ENCODE measurements at regions not wholly inside any gene's neighbourhood (a gene's known extent, or its start where the extent isn't known, plus 50 kb on each side); places are given as distances from the start of the nearest gene placed in this dataset.

GRCh38 chr6:135129136-135129856 is 51.8 kb upstream of the MYB start:
- no peak for TF ChIP-seq CTCF (IDR thresholded peaks at IDR 0.05; ENCODE audit: control insufficient read depth, extremely low read depth, insufficient read depth)
- peak; percentile 19 for DNase-seq (ENCODE audit: low read depth)

GRCh38 chr6:135128268-135128914 is 52.7 kb upstream of the MYB start:
- no peak overlapping the region for H3K4me3 ChIP-seq (ENCODE audit: low read depth, low read length)
- no peak for TF ChIP-seq CTCF (IDR thresholded peaks at IDR 0.05; ENCODE audit: control insufficient read depth, extremely low read depth, insufficient read depth)
- no peak for DNase-seq (ENCODE audit: low read depth)

More at GRCh38 chr6:135129136-135129856, 51.8 kb upstream of the MYB start:
- H3K4me3 ChIP-seq (ENCODE audit: low read depth, low read length) = no peak overlapping the region

GRCh38 chr6:135126729-135127128 is 54.4 kb upstream of the MYB start:
- H3K4me3 ChIP-seq (ENCODE audit: low read depth, low read length) = no peak overlapping the region
- TF ChIP-seq CTCF (IDR thresholded peaks at IDR 0.05; ENCODE audit: control insufficient read depth, extremely low read depth, insufficient read depth) = no peak

GRCh38 chr6:135126034-135126433 is 55.1 kb upstream of the MYB start:
- no peak for DNase-seq (ENCODE audit: low read depth)
- no peak overlapping the region for H3K4me3 ChIP-seq (ENCODE audit: low read depth, low read length)
- TF ChIP-seq CTCF (IDR thresholded peaks at IDR 0.05; ENCODE audit: control insufficient read depth, extremely low read depth, insufficient read depth) = no peak

More at GRCh38 chr6:135126729-135127128, 54.4 kb upstream of the MYB start:
- DNase-seq (ENCODE audit: low read depth) = no peak

- TF ChIP-seq CTCF (IDR thresholded peaks at IDR 0.05; ENCODE audit: control insufficient read depth, extremely low read depth, insufficient read depth) = no peak
- no peak overlapping the region for H3K4me3 ChIP-seq (ENCODE audit: low read depth, low read length)
- DNase-seq (ENCODE audit: low read depth) = no peak
Observed at GRCh38 chr6:135121434-135121833, 59.7 kb upstream of the MYB start.

- DNase-seq (ENCODE audit: low read depth) = no peak
- no peak for TF ChIP-seq CTCF (IDR thresholded peaks at IDR 0.05; ENCODE audit: control insufficient read depth, extremely low read depth, insufficient read depth)
- no peak overlapping the region for H3K4me3 ChIP-seq (ENCODE audit: low read depth, low read length)
Observed at GRCh38 chr6:135118134-135118730, 62.9 kb upstream of the MYB start.

Data from LNCaP clone FGC (cell line).